HG02610 (cell line): ENCODE measurements at regions not wholly inside any gene's neighbourhood (a gene's known extent, or its start where the extent isn't known, plus 50 kb on each side); places are given as distances from the start of the nearest gene placed in this dataset.

ENCODE experiments used
- ATAC-seq: cut with Tn5 transposase; IDR thresholded peaks from one replicate; pipeline ENCODE4 v1.9.1; 2021; ENCODE audit warnings: mild to moderate bottlenecking, moderate library complexity; ENCODE audit not compliant: unreplicated experiment

- no peak for ATAC-seq
These were observed 115.4 kb upstream of the GSE1 start for GRCh38 chr16:85497622-85498314.

DNA sequence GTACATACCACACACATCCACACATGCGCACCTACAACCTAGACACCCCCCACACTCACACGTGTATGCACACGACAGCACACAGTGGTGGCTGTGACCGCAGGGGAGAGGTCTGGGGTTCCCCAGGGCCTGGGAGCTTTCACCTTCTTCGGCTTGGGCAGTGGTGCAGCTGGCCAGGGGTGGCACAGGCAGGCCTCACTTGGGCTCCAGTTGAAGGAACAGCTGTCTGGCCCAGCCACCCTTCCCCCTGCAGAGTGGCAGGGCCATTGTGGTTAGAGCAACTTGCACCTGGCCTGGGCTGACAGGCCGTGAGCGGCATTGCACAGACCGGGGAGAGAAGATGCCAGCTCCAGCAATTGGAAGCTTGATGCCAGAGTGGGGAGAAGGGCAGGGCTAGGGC is 114.5 kb upstream of the GSE1 start:
- no peak for ATAC-seq

GRCh38 chr16:85500220-85500619 is 112.9 kb upstream of the GSE1 start:
- ATAC-seq, result no peak

DNA sequence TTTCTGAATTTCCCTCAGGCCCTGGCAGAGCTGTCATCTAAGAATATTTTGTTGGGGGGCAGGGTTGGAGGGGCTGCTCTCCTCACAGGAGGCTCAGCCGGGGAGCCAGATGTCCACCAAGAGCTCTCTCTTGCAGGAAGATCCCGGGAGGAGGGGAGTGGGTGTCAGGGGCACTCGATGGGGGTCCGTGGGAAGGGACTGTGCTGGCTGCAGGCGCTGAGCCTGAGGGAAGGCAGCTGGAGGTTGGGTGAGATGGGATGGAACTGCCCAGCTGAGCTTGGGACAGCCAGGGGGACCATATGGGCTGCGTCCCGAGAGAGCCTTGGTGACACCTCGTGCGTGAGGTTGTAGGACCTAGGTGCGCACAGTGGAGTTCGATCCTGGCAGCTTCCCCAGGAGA is 111.2 kb upstream of the GSE1 start:
- no peak for ATAC-seq

- ATAC-seq, result no peak
These were observed 110.8 kb upstream of the GSE1 start for GRCh38 chr16:85502357-85502756.

DNA sequence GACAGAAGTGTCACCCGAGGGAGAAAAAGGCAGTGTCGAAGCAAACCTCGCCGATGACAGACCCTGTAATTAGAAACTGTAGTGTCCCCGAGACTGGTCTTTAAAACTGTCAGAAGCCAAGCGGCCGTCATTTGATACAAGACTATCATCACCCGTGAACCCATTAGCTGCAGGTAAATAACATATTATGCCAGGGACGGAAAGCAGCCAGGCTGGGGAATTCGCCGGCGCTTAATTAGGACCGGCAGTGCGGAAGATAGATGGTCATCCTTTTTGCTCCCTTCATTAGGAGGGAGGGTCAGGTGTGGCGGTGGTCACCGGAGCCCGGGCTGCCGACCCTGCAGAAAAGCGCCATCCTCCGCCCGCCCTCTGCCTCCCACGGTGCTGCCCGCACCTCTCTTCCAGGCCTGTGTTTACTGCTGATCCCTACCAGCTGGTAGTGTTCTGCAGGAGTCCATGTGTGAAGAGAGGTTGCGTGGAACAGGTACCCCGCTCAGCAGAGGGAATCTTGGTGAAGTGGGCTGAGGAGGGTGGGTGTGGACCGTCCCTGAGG is 109.4 kb upstream of the GSE1 start:
- no peak for ATAC-seq

DNA sequence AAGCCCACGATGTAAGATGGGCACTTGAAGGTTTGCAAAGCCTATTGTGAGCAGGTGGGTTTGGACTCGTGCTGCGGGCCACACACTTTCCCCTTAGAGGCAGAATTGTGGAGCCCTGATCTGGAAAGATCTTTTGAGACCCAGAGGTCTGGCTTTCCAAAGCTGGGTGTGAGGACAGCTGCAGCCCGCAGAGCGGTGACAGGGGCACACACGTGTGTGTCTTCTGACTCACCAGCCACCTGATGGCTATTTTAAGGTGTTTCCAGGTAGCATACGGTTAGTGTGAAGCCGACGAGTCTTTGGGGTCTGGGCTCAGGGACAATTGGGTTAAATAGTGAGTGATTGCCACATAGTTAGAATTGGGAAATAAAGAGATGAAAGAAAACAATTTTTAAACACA is 108.9 kb upstream of the GSE1 start:
- ATAC-seq, result no peak

- no peak for ATAC-seq
These were observed 107.1 kb upstream of the GSE1 start for GRCh38 chr16:85505794-85506634.

DNA sequence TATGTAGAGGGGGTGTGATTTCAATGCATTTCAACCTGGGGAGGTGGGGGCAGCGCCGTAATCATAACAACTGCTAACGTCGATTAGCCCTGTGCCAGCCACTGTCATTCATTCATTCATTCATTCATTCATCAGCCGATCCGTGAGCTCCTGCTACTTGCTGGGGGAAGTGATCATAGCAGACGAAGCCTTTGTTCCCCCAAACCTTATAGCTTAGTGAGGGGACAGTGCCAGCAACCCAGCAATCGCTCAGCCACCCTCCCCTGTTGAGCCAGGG is 106.5 kb upstream of the GSE1 start:
- no peak for ATAC-seq

GRCh38 chr16:85507342-85507741 is 105.8 kb upstream of the GSE1 start:
- no peak for ATAC-seq

- ATAC-seq, result no peak
These were observed 104.7 kb upstream of the GSE1 start for GRCh38 chr16:85508388-85508787.

GRCh38 chr16:85508993-85509392 is 104.1 kb upstream of the GSE1 start:
- ATAC-seq, result no peak

GRCh38 chr16:85510041-85510659 is 103.0 kb upstream of the GSE1 start:
- no peak for ATAC-seq

DNA sequence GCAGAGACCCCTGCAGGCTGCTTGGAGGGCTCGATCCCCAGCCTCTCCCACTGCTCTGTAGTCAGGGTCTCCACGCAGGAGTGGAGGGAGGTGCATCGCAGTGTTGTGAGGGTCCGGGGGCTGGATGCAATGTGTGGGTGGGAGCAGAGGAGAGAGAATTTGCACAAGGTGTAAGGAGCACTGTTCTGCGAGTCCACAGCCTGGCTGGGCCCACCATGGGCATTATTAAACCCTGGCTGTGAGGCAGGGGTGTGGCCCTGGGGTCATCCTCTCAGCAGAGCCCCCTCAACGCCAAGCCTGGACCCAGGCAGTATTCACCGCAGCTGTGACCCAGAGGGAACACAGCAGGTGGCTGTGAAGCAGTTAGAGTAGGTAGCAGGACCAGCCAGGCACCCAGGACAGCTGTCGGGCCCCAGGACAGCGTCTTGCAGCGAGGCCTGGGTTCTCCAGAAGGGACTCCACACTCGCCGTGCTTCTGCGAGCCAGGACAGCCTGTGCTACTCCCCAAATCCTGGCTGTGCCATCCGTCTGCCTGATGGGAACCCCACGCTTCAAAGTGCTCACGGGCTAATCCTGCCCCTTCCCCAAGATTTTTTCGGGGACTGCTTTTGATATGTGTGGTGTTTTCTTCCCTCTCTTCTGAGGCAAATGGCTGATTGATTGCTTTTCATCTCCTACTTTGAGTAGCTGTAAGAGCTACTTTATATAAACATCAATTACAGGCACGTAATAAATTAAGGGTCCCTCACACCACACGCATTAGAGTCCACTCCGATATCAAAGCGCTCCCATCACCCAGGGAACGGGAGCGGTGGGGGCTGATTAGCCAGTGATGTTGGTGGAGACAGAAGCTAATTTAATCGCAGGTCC is 100.9 kb upstream of the GSE1 start:
- no peak for ATAC-seq

GRCh38 chr16:85512808-85513115 is 100.4 kb upstream of the GSE1 start:
- no peak for ATAC-seq

DNA sequence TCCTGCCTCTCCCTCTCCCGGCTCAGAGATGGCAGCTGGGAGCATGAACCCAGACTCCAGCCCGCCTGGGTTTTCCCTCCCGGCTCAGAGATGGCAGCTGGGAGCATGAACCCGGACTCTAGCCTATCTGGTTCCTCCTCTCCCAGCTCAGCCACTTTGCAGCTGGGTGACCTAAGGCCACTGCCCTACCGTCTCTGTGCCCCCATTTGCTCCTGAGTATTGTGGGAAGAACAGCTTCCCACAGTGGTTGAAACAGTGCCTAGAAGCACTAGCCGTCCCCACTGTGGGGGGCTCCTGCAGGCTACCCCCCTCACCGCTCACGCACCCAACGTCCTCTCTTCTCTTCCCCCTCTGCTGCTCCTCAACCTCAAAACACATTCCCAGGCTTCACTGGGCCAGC is 99.9 kb upstream of the GSE1 start:
- no peak for ATAC-seq

- ATAC-seq, result no peak
These were observed 99.5 kb upstream of the GSE1 start for GRCh38 chr16:85513649-85514048.

DNA sequence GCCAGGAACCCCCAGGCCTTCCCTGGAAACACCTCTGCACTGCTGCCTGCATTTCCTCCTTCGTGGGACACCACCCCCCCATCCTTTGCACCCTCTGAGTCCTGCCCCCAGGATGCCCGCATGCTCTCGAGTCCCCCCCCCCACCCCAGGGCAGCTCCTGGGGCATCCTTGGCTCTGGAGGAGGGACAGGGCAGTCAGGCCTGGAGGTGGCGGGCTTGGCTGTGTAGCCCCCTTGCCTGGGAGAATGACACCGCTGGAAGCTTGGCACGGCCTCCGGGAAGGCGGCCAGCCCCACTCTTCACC is 98.9 kb upstream of the GSE1 start:
- ATAC-seq, result no peak

DNA sequence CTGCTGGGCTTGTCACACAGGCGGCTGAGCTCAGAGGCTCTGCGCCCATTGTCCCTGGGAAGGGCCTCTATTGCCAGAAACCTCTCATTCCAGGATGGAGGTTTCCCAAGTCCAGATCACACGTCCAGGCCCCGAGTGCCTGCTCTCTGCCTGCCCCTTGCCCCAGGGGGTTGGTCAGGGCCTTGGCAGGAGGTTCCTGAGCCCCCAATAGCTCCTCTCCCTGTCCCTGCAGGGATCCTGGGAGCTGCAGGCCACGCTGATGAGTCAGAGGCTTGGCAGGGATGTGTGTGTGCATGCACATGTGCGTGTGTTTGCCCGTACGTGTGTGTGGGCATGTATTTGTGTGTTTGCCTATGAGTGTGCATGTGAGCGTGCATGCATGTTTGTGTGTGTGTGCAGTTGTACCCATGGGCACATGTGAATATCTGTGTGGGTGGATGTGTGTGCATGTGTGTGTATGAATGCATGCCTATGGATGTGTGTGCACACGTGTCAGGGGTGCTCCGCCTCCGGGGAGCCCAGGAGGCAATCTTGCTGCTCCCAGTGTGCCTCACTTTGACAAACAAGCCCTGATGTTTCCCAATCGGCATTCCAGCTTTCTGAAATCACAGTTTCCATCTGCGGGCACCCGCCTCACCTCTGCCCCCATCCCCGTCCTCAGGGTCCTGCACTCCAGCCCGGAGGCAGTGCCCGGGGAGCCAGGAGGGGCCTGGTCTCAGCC is 98.4 kb upstream of the GSE1 start:
- no peak for ATAC-seq

DNA sequence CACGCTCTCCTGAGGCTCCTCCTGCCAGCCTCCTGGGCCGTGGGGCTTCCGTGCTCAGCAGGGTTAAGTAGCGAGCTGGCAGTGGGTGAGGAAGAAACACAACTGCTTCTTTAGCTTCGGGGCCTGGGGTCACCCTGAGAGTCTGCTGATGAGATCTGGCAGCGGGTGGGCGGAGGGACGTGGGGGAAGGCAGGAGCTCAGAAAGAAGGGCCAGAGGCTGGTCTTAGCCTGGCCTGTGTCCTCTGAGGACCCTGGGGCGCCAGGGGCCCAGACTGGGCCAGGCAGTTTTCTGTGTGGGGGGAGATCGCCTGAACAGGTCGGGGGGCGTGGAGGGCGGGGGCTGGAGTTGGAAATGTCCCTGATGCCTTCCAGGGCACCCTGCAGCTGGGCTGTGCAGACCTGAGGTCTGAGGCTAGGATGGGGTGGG is 97.8 kb upstream of the GSE1 start:
- ATAC-seq, result no peak
